ENCODE measurements at regions not wholly inside any gene's neighbourhood (a gene's known extent, or its start where the extent isn't known, plus 50 kb on each side); places are given as distances from the start of the nearest gene placed in this dataset.
A peak's percentile ranks its signal among the peaks of the same experiment; 100 is the strongest.

DNA sequence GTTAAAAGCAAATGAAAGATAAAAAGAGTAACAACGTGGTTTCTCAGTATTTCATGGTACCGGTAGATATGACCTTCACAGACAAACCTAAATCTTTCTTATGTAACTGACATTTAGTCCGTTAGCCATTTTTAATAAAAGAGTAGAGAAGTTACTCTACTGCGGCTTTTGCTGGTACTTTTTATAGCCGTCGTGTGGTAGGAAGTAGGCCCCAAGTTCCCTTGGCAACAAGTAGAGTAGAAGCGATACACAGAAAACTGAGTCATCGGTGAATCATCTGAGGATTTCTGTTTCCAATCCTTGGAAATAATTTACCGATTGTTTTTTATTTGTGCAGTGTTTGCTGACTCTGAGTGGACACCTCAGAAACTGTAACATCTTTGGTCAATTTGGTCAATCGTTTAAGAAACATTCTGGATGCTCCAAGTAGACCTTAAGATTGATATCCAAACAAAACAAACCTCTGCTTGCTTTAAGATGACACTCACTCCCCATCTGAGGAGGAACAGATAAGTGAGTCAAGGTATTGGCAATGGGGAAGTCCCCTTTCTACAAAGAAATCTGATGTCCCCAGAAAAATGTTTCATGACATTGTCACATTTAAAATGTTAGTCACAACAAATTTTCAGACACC, 63.9 kb upstream of the AHR start:
- Histone ChIP-seq H3K4me1 (ENCODE audit: control insufficient read depth, insufficient read depth, low read length) (peaks cover 12% of the 10 kb centered on the region), H3K27me3 (replicated peaks in 1 of 2; ENCODE audit: control insufficient read depth in 2 of 2, insufficient read depth in 2 of 2, low read length in 1 of 2) (no peaks in the 10 kb centered on the region), H3K27ac (ENCODE audit: control insufficient read depth, insufficient read depth) (peak overlapping the region; percentile 96), H3K9ac (ENCODE audit: control insufficient read depth, insufficient read depth, low read length) (peak overlapping the region; percentile 78), H3K9me3 (replicated peaks; ENCODE audit: control insufficient read depth, insufficient read depth, low read length) (no peaks in the 10 kb centered on the region; the same call in 2 of the 3 replicates), H4K20me1 (ENCODE audit: control insufficient read depth, insufficient read depth) (no peaks in the 10 kb centered on the region), H3K4me2 (ENCODE audit: control insufficient read depth, insufficient read depth) (peak overlapping the region; percentile 93), H3K4me3 (peak overlapping the region; percentile 46; the same call in 1 of the 2 replicates), H3K79me2 (ENCODE audit: control insufficient read depth, insufficient read depth, low read length) (no peaks in the 10 kb centered on the region), H3K36me3 (ENCODE audit: control insufficient read depth in 2 of 2, insufficient read depth in 2 of 2, low read length in 1 of 2) (no peaks in the 10 kb centered on the region), H2AFZ (ENCODE audit: control insufficient read depth, low read depth, low read length) (peak overlapping the region; percentile 86)
- 1% methylated on average over 10 of the region's 10 CpGs for WGBS (ENCODE audit: insufficient coverage, insufficient replicate concordance, low lambda C conversion rate, missing lambda C conversion rate)
- ATAC-seq: peak; percentile 96
- FAIRE-seq: peak; percentile 71
- in situ Hi-C loops (cut with MboI): no loop called here
- POLR2A ChIA-PET: no interaction called here
- peak; percentile 74 for DNase-seq (ENCODE audit: low read depth, low spot score)
- RAD21 ChIA-PET (ENCODE audit: unreplicated experiment): interaction anchor here (0.9 to 1.1 kb wide), 3 partner anchors 64 to 74 kb away, joined by 4 to 5 read pairs (median 5); partner anchors contain the start of gene AHR
- no TSS peak for BruUV-seq (replicated peaks)
- CTCF ChIA-PET: interaction anchor here (0.8 kb wide), 1 partner anchor 225 kb away, joined by 5 read pairs; no protein-coding TSS in a partner anchor
- intact Hi-C loops (cut with micrococcal nuclease; ENCODE audit: unreplicated experiment): loop anchor here (2.0 to 10.0 kb wide), 3 partner anchors 64 to 170 kb away; partner anchors contain the start of gene AHR
- SMC1A ChIA-PET (ENCODE audit: uncharacterized antibody, unreplicated experiment): interaction anchor here (1.2 kb wide), 1 partner anchor 223 kb away, joined by 4 read pairs; no protein-coding TSS in a partner anchor
- peak; percentile 88 for TF ChIP-seq ZBED1 (IDR thresholded peaks at IDR 0.05; ENCODE audit: borderline replicate concordance)
- TF ChIP-seq, protein P1, sequence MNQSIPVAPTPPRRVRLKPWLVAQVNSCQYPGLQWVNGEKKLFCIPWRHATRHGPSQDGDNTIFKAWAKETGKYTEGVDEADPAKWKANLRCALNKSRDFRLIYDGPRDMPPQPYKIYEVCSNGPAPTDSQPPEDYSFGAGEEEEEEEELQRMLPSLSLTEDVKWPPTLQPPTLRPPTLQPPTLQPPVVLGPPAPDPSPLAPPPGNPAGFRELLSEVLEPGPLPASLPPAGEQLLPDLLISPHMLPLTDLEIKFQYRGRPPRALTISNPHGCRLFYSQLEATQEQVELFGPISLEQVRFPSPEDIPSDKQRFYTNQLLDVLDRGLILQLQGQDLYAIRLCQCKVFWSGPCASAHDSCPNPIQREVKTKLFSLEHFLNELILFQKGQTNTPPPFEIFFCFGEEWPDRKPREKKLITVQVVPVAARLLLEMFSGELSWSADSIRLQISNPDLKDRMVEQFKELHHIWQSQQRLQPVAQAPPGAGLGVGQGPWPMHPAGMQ (IDR thresholded peaks at IDR 0.05; ENCODE audit: borderline replicate concordance): no peak
- TF ChIP-seq, protein P2, sequence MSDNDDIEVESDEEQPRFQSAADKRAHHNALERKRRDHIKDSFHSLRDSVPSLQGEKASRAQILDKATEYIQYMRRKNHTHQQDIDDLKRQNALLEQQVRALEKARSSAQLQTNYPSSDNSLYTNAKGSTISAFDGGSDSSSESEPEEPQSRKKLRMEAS (IDR thresholded peaks at IDR 0.05; ENCODE audit: low read depth, low read length): no peak
- TF ChIP-seq CEBPB (IDR thresholded peaks at IDR 0.05; ENCODE audit: borderline replicate concordance in 1 of 2, low read depth in 2 of 2, low read length in 2 of 2): peak in 1 of 2 experiments; percentile 59; a peak in 1 of 4 replicates
- no peak for TF ChIP-seq NFYA (IDR thresholded peaks at IDR 0.05; ENCODE audit: borderline replicate concordance, low read depth, low read length)
- no peak for TF ChIP-seq WRNIP1 (IDR thresholded peaks at IDR 0.05; ENCODE audit: borderline replicate concordance, low read depth, low read length)
- no peak for TF ChIP-seq STAT1 (conservative IDR thresholded peaks at IDR 0.05)
- peak; percentile 91 for TF ChIP-seq CREM (IDR thresholded peaks at IDR 0.05; ENCODE audit: low read depth)
- TF ChIP-seq EP300 (IDR thresholded peaks at IDR 0.05; ENCODE audit: borderline replicate concordance in 1 of 2, control insufficient read depth in 1 of 2, low read depth in 2 of 2, low read length in 2 of 2): peak; percentile 95 to 99
- TF ChIP-seq BACH1 (IDR thresholded peaks at IDR 0.05; ENCODE audit: borderline replicate concordance): peak; percentile 74
- no peak for TF ChIP-seq CHD1 (IDR thresholded peaks at IDR 0.05; ENCODE audit: low read depth, low read length)
- TF ChIP-seq SP1 (IDR thresholded peaks at IDR 0.05; ENCODE audit: low read depth, low read length): peak; percentile 86
- peak; percentile 95 for TF ChIP-seq JUNB (IDR thresholded peaks at IDR 0.05)
- TF ChIP-seq MTA2 (IDR thresholded peaks at IDR 0.05; ENCODE audit: low read depth): peak; percentile 83
- TF ChIP-seq ZNF217 (IDR thresholded peaks at IDR 0.05): no peak
- TF ChIP-seq MEF2A (IDR thresholded peaks at IDR 0.05; ENCODE audit: insufficient read depth, low read depth, low read length): peak; percentile 93
- no peak for TF ChIP-seq ESRRA (IDR thresholded peaks at IDR 0.05; ENCODE audit: low read length)
- TF ChIP-seq BRCA1 (IDR thresholded peaks at IDR 0.05; ENCODE audit: low read depth, low read length): no peak
- TF ChIP-seq, protein P3, sequence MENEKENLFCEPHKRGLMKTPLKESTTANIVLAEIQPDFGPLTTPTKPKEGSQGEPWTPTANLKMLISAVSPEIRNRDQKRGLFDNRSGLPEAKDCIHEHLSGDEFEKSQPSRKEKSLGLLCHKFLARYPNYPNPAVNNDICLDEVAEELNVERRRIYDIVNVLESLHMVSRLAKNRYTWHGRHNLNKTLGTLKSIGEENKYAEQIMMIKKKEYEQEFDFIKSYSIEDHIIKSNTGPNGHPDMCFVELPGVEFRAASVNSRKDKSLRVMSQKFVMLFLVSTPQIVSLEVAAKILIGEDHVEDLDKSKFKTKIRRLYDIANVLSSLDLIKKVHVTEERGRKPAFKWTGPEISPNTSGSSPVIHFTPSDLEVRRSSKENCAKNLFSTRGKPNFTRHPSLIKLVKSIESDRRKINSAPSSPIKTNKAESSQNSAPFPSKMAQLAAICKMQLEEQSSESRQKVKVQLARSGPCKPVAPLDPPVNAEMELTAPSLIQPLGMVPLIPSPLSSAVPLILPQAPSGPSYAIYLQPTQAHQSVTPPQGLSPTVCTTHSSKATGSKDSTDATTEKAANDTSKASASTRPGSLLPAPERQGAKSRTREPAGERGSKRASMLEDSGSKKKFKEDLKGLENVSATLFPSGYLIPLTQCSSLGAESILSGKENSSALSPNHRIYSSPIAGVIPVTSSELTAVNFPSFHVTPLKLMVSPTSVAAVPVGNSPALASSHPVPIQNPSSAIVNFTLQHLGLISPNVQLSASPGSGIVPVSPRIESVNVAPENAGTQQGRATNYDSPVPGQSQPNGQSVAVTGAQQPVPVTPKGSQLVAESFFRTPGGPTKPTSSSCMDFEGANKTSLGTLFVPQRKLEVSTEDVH (IDR thresholded peaks at IDR 0.05; ENCODE audit: low read depth, partially characterized antibody): no peak
